Hepatocyte (in vitro differentiated cells): ENCODE measurements at regions not wholly inside any gene's neighbourhood (a gene's known extent, or its start where the extent isn't known, plus 50 kb on each side); places are given as distances from the start of the nearest gene placed in this dataset.

Source experiments
- EZH2phosphoT487 ChIP-seq: fragments of 200-600 bp; sonication (generic); IDR thresholded peaks from one replicate; pipeline ENCODE4 v1.6.1; 2018; ENCODE audit warnings: antibody characterized with exemption, mild to moderate bottlenecking, low read depth, moderate library complexity; ENCODE audit not compliant: unreplicated experiment, severe bottlenecking
- TF ChIP-seq, protein P1 (sequence below): fragments of 200-600 bp; sonication (generic); IDR thresholded peaks from 2 replicates; pipeline ENCODE4 v1.5.1; 2016; ENCODE audit warnings: antibody characterized with exemption, mild to moderate bottlenecking; ENCODE audit not compliant: poor library complexity

DNA sequence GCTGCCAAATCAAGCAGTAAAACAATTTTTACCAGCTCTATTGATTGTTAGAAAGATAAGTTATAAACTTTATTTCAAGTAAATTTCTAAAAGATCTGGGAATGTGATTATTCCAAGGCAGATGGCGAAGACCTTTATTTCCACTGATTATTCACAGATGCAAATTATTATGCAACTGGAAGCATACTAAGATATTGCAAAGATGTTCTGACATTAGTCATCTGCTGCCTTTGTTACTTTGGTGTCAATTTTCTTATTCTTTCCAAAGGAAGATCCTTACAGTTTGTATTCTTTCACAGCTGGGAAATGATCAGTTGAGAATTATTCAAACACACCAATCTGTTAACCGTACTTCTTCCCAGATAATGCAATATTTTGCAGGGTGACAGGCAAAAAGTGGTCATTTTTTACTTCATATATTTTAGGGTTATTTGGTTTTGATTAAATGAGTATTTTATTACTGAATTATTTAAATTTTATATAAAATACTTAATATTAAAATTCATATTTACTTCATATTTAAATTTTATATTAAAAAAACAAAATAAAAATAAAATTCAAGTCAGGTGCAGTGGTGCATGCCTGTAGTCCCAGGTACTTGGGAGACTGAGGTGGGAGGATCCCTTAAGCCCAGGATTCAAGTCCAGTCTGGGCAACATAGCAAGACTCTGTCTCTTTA lies 171.3 kb downstream of the FZD1 start:
- TF ChIP-seq, protein P1, sequence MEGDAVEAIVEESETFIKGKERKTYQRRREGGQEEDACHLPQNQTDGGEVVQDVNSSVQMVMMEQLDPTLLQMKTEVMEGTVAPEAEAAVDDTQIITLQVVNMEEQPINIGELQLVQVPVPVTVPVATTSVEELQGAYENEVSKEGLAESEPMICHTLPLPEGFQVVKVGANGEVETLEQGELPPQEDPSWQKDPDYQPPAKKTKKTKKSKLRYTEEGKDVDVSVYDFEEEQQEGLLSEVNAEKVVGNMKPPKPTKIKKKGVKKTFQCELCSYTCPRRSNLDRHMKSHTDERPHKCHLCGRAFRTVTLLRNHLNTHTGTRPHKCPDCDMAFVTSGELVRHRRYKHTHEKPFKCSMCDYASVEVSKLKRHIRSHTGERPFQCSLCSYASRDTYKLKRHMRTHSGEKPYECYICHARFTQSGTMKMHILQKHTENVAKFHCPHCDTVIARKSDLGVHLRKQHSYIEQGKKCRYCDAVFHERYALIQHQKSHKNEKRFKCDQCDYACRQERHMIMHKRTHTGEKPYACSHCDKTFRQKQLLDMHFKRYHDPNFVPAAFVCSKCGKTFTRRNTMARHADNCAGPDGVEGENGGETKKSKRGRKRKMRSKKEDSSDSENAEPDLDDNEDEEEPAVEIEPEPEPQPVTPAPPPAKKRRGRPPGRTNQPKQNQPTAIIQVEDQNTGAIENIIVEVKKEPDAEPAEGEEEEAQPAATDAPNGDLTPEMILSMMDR: no peak
- TF ChIP-seq EZH2phosphoT487: no peak
